ENCODE measurements at regions not wholly inside any gene's neighbourhood (a gene's known extent, or its start where the extent isn't known, plus 50 kb on each side); places are given as distances from the start of the nearest gene placed in this dataset.

- TF ChIP-seq CTCF (IDR thresholded peaks at IDR 0.05) (no peak), ZFX (IDR thresholded peaks at IDR 0.05; ENCODE audit: borderline replicate concordance) (no peak)
Measured at GRCh38 chr9:124121725-124122124, 110.2 kb downstream of the LHX2 start.

All from 22Rv1 (cell line).